WTC11 (cell line): ENCODE measurements at regions not wholly inside any gene's neighbourhood (a gene's known extent, or its start where the extent isn't known, plus 50 kb on each side); places are given as distances from the start of the nearest gene placed in this dataset.

ENCODE experiments used
- ATAC-seq: fragments of 200-7000 bp; cut with Tn5 transposase; 2 replicates; pipeline ENCODE4 v1.10.0; 2021; ENCODE audit warnings: mild to moderate bottlenecking, moderate library complexity
- CTCF ChIA-PET: fragments of 300-600 bp; sonication (Branson Sonifier 250); formaldehyde crosslinking; loops from one replicate; lab custom pipeline; 2021; ENCODE audit warnings: antibody characterized with exemption; lab: Charles Lee
- POLR2A ChIA-PET: fragments of 350-600 bp; sonication (Branson Sonifier 250); formaldehyde crosslinking; loops from one replicate; lab custom pipeline; 2021; ENCODE audit warnings: antibody characterized with exemption; lab: Charles Lee
- DNase-seq: peaks from one replicate; pipeline ENCODE4 v3.0.0; 2021; ENCODE audit warnings: low spot score
- H3K27ac Mint-ChIP-seq: 2 replicates; pipeline ENCODE4 v1.8.0; 2021; ENCODE audit warnings: mixed read lengths
- H3K27me3 Mint-ChIP-seq: 2 replicates; pipeline ENCODE4 v1.8.0; 2021; ENCODE audit warnings: low read depth, mild to moderate bottlenecking, moderate library complexity, mixed read lengths
- H3K36me3 Mint-ChIP-seq: 2 replicates; pipeline ENCODE4 v1.8.0; 2021; ENCODE audit warnings: mixed read lengths
- H3K4me1 Mint-ChIP-seq: 2 replicates; pipeline ENCODE4 v1.8.0; 2022; ENCODE audit warnings: mixed read lengths
- H3K4me3 Mint-ChIP-seq: 2 replicates; pipeline ENCODE4 v1.8.0; 2021; ENCODE audit warnings: mild to moderate bottlenecking, moderate library complexity, mixed read lengths
- H3K9me3 Mint-ChIP-seq: 2 replicates; pipeline ENCODE4 v1.8.0; 2021; ENCODE audit warnings: mixed read lengths
- ATF3 ChIP-seq: sonication (generic); formaldehyde crosslinking; conservative IDR thresholded peaks from 2 replicates; pipeline ENCODE4 v1.8.1; 2022; ENCODE audit warnings: mild to moderate bottlenecking, missing genetic modification reagents
- ATF6 ChIP-seq: sonication (generic); formaldehyde crosslinking; IDR thresholded peaks from 2 replicates; pipeline ENCODE4 v1.8.1; 2023; ENCODE audit warnings: mild to moderate bottlenecking, missing genetic modification reagents
- CBFB ChIP-seq: sonication (generic); formaldehyde crosslinking; IDR thresholded peaks from 2 replicates; pipeline ENCODE4 v1.8.1; 2022; ENCODE audit warnings: mild to moderate bottlenecking, low read depth, missing genetic modification reagents
- CREB1 ChIP-seq: sonication (generic); formaldehyde crosslinking; IDR thresholded peaks from 2 replicates; pipeline ENCODE4 v1.8.0; 2023; ENCODE audit warnings: mild to moderate bottlenecking, missing genetic modification reagents
- ELF4 ChIP-seq: sonication (generic); formaldehyde crosslinking; IDR thresholded peaks from 2 replicates; pipeline ENCODE4 v1.8.1; 2022; ENCODE audit warnings: low read depth, mild to moderate bottlenecking, moderate library complexity, missing genetic modification reagents
- ERG ChIP-seq: fragments of 250-450 bp; sonication (Bioruptor Pico); IDR thresholded peaks from 2 replicates; pipeline ENCODE4 v1.8.0; 2021; ENCODE audit warnings: mild to moderate bottlenecking
- ETV6 ChIP-seq: sonication (generic); formaldehyde crosslinking; IDR thresholded peaks from 2 replicates; pipeline ENCODE4 v1.8.1; 2022; ENCODE audit warnings: mild to moderate bottlenecking, missing genetic modification reagents
- FOXJ3 ChIP-seq: sonication (generic); formaldehyde crosslinking; IDR thresholded peaks from 2 replicates; pipeline ENCODE4 v1.9.0; 2021; ENCODE audit warnings: missing genetic modification reagents, mild to moderate bottlenecking, borderline replicate concordance
- FOXP1 ChIP-seq: sonication (generic); formaldehyde crosslinking; IDR thresholded peaks from 2 replicates; pipeline ENCODE4 v1.8.0; 2022; ENCODE audit warnings: missing genetic modification reagents, mild to moderate bottlenecking, moderate library complexity, borderline replicate concordance
- IRF1 ChIP-seq: sonication (generic); formaldehyde crosslinking; IDR thresholded peaks from 2 replicates; pipeline ENCODE4 v1.8.0; 2023; ENCODE audit warnings: missing genetic modification reagents
- MLX ChIP-seq: sonication (generic); formaldehyde crosslinking; IDR thresholded peaks from 2 replicates; pipeline ENCODE4 v1.8.1; 2023; ENCODE audit warnings: mild to moderate bottlenecking, missing genetic modification reagents, moderate library complexity
- NR1H2 ChIP-seq: sonication (generic); formaldehyde crosslinking; IDR thresholded peaks from 2 replicates; pipeline ENCODE4 v1.9.0; 2021; ENCODE audit warnings: mild to moderate bottlenecking, moderate library complexity, missing genetic modification reagents
- RORB ChIP-seq: fragments of 250-450 bp; sonication (Bioruptor Pico); IDR thresholded peaks from 2 replicates; pipeline ENCODE4 v1.9.0; 2021; ENCODE audit warnings: mild to moderate bottlenecking
- SP1 ChIP-seq: sonication (generic); formaldehyde crosslinking; conservative IDR thresholded peaks from 2 replicates; pipeline ENCODE4 v1.8.1; 2022; ENCODE audit warnings: missing genetic modification reagents
- STAT6 ChIP-seq: sonication (generic); formaldehyde crosslinking; conservative IDR thresholded peaks from 2 replicates; pipeline ENCODE4 v1.8.1; 2023; ENCODE audit warnings: mild to moderate bottlenecking, low read depth, missing genetic modification reagents, moderate library complexity
- USF1 ChIP-seq: sonication (generic); formaldehyde crosslinking; IDR thresholded peaks from 2 replicates; pipeline ENCODE4 v1.8.0; 2022; ENCODE audit warnings: mild to moderate bottlenecking, missing genetic modification reagents
- USF2 ChIP-seq: sonication (generic); formaldehyde crosslinking; IDR thresholded peaks from 2 replicates; pipeline ENCODE4 v1.8.1; 2023; ENCODE audit warnings: mild to moderate bottlenecking, missing genetic modification reagents, moderate library complexity
- ZMAT4 ChIP-seq: fragments of 250-450 bp; sonication (Bioruptor Pico); IDR thresholded peaks from 2 replicates; pipeline ENCODE4 v1.9.0; 2021; ENCODE audit warnings: mild to moderate bottlenecking
- ZNF121 ChIP-seq: sonication (generic); formaldehyde crosslinking; IDR thresholded peaks from 2 replicates; pipeline ENCODE4 v1.8.0; 2023; ENCODE audit warnings: missing genetic modification reagents
- ZNF138 ChIP-seq: sonication (generic); formaldehyde crosslinking; conservative IDR thresholded peaks from 2 replicates; pipeline ENCODE4 v1.8.1; 2022; ENCODE audit warnings: mild to moderate bottlenecking, moderate library complexity, missing genetic modification reagents

- POLR2A ChIA-PET, result no interaction called here
- Mint-ChIP-seq H3K4me1 (no peaks in the 10 kb centered on the region), H3K27me3 (no peaks in the 10 kb centered on the region), H3K4me3 (no peak overlapping the region), H3K36me3 (no peaks in the 10 kb centered on the region), H3K27ac (no peak overlapping the region), H3K9me3 (no peaks in the 10 kb centered on the region)
- no peak for TF ChIP-seq FOXP1
- no peak for TF ChIP-seq CBFB
- TF ChIP-seq ATF3 (CRISPR knock-in tag), result no peak
- no peak for TF ChIP-seq RORB
- TF ChIP-seq ZMAT4 (CRISPR knock-in tag), result no peak
- TF ChIP-seq SP1 (CRISPR knock-in tag), result no peak
- TF ChIP-seq ATF6 (CRISPR knock-in tag), result no peak
- TF ChIP-seq CREB1 (CRISPR knock-in tag), result no peak
- no peak for TF ChIP-seq USF2 (CRISPR knock-in tag)
- TF ChIP-seq MLX, result no peak
- TF ChIP-seq FOXJ3, result no peak
- TF ChIP-seq ERG, result no peak
- TF ChIP-seq ELF4, result no peak
- no peak for TF ChIP-seq ETV6 (CRISPR knock-in tag)
- TF ChIP-seq STAT6 (CRISPR knock-in tag), result no peak
- no peak for TF ChIP-seq ZNF138 (CRISPR knock-in tag)
- no peak for TF ChIP-seq ZNF121
- DNase-seq (no peak), ATAC-seq (no peak)
- CTCF ChIA-PET, result no interaction called here
Measured at GRCh38 chr4:134343081-134343480, 141.5 kb upstream of the PABPC4L start.

GRCh38 chr4:134337574-134337973 lies 136.0 kb upstream of the PABPC4L start:
- Mint-ChIP-seq H3K4me1 (no peaks in the 10 kb centered on the region), H3K36me3 (0 out of 2 replicates have a peak, but pooled peaks cover 5% of the 10 kb centered on the region), H3K27ac (no peak overlapping the region), H3K4me3 (no peak overlapping the region), H3K9me3 (peaks cover 13% of the 10 kb centered on the region), H3K27me3 (no peaks in the 10 kb centered on the region)
- ChIA-PET CTCF (no interaction called here), POLR2A (no interaction called here)
- no peak for TF ChIP-seq ATF3 (CRISPR knock-in tag)
- no peak for TF ChIP-seq USF1 (CRISPR knock-in tag)
- no peak for TF ChIP-seq NR1H2 (CRISPR knock-in tag)
- no peak for TF ChIP-seq IRF1 (CRISPR knock-in tag)
- no peak for TF ChIP-seq CBFB
- no peak for DNase-seq
- no peak for ATAC-seq
